ENCODE measurements at regions not wholly inside any gene's neighbourhood (a gene's known extent, or its start where the extent isn't known, plus 50 kb on each side); places are given as distances from the start of the nearest gene placed in this dataset.

DNA sequence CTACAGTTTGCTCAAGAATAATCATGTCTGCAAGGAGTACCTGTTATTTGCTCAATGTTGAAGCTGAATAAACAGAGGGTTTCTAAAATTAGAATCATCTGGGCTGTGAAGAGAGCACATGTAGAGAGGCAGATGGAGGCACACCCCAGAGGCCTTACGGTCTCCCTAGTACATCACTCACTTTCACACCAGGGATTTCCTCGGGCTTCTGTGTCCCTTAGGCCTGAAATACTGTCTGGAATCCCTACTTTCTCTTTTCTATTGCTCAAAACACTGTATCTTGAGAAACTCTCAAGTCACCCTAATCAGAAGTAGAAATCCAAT lies 473.7 kb upstream of the ROBO2 start:
- TF ChIP-seq, protein P1, sequence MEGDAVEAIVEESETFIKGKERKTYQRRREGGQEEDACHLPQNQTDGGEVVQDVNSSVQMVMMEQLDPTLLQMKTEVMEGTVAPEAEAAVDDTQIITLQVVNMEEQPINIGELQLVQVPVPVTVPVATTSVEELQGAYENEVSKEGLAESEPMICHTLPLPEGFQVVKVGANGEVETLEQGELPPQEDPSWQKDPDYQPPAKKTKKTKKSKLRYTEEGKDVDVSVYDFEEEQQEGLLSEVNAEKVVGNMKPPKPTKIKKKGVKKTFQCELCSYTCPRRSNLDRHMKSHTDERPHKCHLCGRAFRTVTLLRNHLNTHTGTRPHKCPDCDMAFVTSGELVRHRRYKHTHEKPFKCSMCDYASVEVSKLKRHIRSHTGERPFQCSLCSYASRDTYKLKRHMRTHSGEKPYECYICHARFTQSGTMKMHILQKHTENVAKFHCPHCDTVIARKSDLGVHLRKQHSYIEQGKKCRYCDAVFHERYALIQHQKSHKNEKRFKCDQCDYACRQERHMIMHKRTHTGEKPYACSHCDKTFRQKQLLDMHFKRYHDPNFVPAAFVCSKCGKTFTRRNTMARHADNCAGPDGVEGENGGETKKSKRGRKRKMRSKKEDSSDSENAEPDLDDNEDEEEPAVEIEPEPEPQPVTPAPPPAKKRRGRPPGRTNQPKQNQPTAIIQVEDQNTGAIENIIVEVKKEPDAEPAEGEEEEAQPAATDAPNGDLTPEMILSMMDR (IDR thresholded peaks at IDR 0.05) = no peak
- no peak for TF ChIP-seq GABPA (IDR thresholded peaks at IDR 0.05; ENCODE audit: low read depth)
- no peak for TF ChIP-seq SIN3A (IDR thresholded peaks at IDR 0.05; ENCODE audit: borderline replicate concordance, low read depth, low read length)
- no peak for TF ChIP-seq EP300 (IDR thresholded peaks at IDR 0.05; ENCODE audit: borderline replicate concordance in 1 of 2, low read depth in 1 of 2, low read length in 1 of 2)
- TF ChIP-seq, protein P2, sequence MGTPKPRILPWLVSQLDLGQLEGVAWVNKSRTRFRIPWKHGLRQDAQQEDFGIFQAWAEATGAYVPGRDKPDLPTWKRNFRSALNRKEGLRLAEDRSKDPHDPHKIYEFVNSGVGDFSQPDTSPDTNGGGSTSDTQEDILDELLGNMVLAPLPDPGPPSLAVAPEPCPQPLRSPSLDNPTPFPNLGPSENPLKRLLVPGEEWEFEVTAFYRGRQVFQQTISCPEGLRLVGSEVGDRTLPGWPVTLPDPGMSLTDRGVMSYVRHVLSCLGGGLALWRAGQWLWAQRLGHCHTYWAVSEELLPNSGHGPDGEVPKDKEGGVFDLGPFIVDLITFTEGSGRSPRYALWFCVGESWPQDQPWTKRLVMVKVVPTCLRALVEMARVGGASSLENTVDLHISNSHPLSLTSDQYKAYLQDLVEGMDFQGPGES (IDR thresholded peaks at IDR 0.05; ENCODE audit: low read depth, low read length) = no peak
- TF ChIP-seq FOSL2 (IDR thresholded peaks at IDR 0.05; ENCODE audit: borderline replicate concordance, low read depth) = no peak
- no peak for TF ChIP-seq POLR2AphosphoS5 (IDR thresholded peaks at IDR 0.05; ENCODE audit: low read depth, low read length)
- no peak for TF ChIP-seq MXI1 (IDR thresholded peaks at IDR 0.05; ENCODE audit: low read depth, low read length)
- no peak for TF ChIP-seq NFIC (IDR thresholded peaks at IDR 0.05; ENCODE audit: borderline replicate concordance)
- no peak for TF ChIP-seq YY1 (IDR thresholded peaks at IDR 0.05; ENCODE audit: low read depth)
- no peak for TF ChIP-seq TAF1 (IDR thresholded peaks at IDR 0.05; ENCODE audit: borderline replicate concordance, low read depth, low read length)
